ENCODE measurements at regions not wholly inside any gene's neighbourhood (a gene's known extent, or its start where the extent isn't known, plus 50 kb on each side); places are given as distances from the start of the nearest gene placed in this dataset.

DNA sequence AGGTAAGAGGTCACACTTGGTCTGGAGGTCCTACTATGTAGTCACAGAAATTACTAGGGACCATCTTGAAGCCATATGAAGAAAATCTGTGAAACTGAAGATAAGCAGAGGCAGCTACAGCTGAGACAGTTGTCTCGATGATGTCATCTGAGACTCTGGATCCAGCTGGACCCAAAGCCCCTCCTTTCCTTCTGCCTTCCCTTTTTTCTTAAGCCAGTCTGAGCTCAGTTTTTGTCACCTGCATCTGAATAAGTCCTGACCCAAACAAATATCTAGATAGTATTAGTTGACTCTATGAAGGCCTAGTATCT is 143.3 kb downstream of the ETS2 start:
- TF ChIP-seq EZH2 (IDR thresholded peaks at IDR 0.05; ENCODE audit: borderline replicate concordance, low read depth, low read length, severe bottlenecking) (no peak), JUN (IDR thresholded peaks at IDR 0.05; ENCODE audit: borderline replicate concordance, insufficient read depth, insufficient read length, low read depth) (no peak)

All from endothelial cell of umbilical vein (primary cell).